ENCODE measurements at regions not wholly inside any gene's neighbourhood (a gene's known extent, or its start where the extent isn't known, plus 50 kb on each side); places are given as distances from the start of the nearest gene placed in this dataset.
A peak's percentile ranks its signal among the peaks of the same experiment; 100 is the strongest.

DNA sequence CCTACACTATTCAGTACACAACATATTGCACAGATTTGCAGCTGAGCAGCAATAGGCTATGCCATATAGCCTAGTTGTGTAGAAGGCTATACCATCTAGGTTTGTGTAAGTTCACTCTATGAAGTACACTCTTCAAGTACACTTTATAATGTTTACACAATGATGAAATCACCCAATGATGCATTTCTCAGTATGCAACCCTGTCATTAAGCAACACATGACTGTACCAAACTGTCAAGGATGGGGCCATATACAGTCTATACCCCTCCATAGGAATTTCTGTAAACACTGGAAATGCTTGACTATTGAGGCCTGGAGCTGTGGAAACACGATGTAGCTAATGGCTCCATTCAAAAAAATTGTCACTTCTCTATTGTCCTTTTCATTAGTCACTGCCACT lies 535.4 kb downstream of the EPM2A start:
- Histone ChIP-seq H3K4me3 (no peak overlapping the region), H3K4me1 (no peaks in the 10 kb centered on the region), H3K27me3 (no peaks in the 10 kb centered on the region), H3K9me3 (no peaks in the 10 kb centered on the region), H3K36me3 (no peaks in the 10 kb centered on the region), H3K27ac (no peak overlapping the region)
- peak; percentile 79 for ATAC-seq
- TF ChIP-seq, protein P1, sequence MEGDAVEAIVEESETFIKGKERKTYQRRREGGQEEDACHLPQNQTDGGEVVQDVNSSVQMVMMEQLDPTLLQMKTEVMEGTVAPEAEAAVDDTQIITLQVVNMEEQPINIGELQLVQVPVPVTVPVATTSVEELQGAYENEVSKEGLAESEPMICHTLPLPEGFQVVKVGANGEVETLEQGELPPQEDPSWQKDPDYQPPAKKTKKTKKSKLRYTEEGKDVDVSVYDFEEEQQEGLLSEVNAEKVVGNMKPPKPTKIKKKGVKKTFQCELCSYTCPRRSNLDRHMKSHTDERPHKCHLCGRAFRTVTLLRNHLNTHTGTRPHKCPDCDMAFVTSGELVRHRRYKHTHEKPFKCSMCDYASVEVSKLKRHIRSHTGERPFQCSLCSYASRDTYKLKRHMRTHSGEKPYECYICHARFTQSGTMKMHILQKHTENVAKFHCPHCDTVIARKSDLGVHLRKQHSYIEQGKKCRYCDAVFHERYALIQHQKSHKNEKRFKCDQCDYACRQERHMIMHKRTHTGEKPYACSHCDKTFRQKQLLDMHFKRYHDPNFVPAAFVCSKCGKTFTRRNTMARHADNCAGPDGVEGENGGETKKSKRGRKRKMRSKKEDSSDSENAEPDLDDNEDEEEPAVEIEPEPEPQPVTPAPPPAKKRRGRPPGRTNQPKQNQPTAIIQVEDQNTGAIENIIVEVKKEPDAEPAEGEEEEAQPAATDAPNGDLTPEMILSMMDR (IDR thresholded peaks at IDR 0.05) = no peak
- intact Hi-C loops (cut with DNase I) = no loop called here
- no peak for DNase-seq

DNA sequence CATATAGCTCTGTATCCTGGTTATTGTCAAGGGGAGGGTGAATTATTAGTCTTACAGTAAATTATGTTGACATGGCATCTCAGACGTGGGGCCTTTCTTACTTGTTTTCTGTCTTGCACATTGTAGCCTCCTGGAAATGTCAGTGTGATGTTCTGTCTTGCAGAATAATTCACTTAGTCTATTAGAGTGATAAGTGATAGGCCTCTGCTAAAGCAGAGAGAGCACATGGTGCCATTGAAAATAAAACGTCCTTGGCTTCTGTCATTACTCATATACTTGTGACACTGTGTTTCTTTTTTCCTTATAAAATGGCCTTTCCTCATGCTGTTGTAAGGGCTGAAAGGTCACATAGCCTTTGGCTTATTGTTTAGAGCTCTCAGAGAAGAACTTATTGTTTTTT lies 531.0 kb downstream of the EPM2A start:
- intact Hi-C loops (cut with DNase I) = no loop called here
- ATAC-seq = no peak

DNA sequence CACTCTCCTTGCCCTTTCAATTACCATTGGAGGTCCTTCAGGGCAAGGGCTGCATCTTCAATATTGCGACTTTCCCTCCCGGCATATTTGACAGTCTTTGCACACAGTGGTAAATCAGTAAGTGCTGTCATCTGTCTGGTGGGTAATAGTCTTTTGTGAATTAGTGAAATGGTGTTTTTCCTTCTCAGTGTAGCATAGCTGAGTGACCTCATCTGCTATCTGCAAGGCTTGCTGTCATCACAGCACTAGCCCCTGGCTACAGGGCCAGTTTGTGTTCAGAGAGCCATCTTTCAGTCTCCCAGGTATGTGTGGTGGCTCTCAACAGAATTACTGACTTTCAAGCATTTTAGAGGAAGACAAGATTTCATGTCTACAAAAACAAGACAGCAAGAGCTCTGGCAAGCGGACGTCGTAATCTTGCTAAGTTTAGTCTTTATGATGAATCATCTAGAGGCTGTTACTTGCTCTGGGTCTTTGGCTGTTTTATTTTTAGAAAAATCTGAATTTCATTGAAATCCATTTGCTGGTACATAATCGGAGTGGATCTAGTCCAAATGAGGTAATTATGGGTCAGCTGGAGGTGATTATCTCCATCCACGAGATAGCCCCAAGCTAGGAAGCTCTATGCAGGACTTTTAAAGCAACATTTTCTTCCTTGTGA lies 528.9 kb downstream of the EPM2A start:
- TF ChIP-seq, protein P1 (IDR thresholded peaks at IDR 0.05) = no peak
- Histone ChIP-seq H3K27ac (no peak overlapping the region), H3K36me3 (no peaks in the 10 kb centered on the region), H3K4me3 (no peak overlapping the region), H3K4me1 (no peaks in the 10 kb centered on the region), H3K9me3 (no peaks in the 10 kb centered on the region), H3K27me3 (no peaks in the 10 kb centered on the region)
- no peak for DNase-seq
- intact Hi-C loops (cut with DNase I) = no loop called here
- no peak for ATAC-seq

More for the DNA sequence above, 531.0 kb downstream of the EPM2A start:
- TF ChIP-seq, protein P1 (IDR thresholded peaks at IDR 0.05) = no peak
- H3K27ac ChIP-seq = no peak overlapping the region
- no peaks in the 10 kb centered on the region for H3K4me1 ChIP-seq
- no peaks in the 10 kb centered on the region for H3K36me3 ChIP-seq
- H3K9me3 ChIP-seq = no peaks in the 10 kb centered on the region
- H3K27me3 ChIP-seq = no peaks in the 10 kb centered on the region
- no peak overlapping the region for H3K4me3 ChIP-seq
- DNase-seq = no peak

DNA sequence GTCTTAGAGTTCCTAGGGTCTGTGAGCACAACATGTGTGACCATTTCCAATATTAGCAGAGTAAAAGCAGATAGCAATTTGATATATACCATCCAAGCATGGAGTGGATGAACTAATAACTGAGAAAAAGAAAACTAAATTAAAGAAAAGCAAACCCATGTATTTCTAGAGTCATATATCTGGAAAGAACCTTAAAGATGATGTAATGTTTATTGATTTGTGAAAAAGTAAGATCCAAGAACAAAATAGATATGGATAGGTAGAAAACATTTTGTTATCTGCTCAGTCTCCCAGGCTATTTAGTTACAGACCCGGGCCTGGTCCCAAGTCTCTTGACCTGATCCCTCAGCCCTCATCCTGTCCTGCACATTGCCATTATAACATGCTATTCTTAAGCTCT lies 526.8 kb downstream of the EPM2A start:
- no peak for ATAC-seq
- intact Hi-C loops (cut with DNase I) = no loop called here

DNA sequence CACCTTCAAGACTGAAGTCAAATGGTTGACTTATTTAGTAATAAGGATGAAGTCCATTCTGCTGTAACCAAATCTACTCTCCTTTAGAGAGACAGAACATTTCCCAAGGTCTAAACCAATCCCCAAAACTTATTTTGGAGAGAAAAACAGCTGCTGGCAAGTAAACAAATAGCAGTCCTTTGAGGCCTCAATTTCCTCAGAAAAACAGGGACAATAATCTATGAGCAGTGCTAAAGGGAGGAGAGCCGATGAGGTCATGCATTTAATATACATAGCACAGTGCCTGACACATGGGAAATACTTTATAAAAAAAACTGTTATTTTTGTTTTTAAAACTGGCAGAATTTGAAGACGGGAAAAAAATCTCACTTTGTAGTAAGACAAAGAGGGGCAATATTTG lies 526.0 kb downstream of the EPM2A start:
- H3K9me3 ChIP-seq = no peaks in the 10 kb centered on the region
- H3K4me1 ChIP-seq = no peaks in the 10 kb centered on the region
- DNase-seq (no peak), ATAC-seq (no peak)
- TF ChIP-seq, protein P1 (IDR thresholded peaks at IDR 0.05) = no peak
- no peak overlapping the region for H3K4me3 ChIP-seq
- H3K27ac ChIP-seq = no peak overlapping the region
- H3K27me3 ChIP-seq = no peaks in the 10 kb centered on the region
- intact Hi-C loops (cut with DNase I) = no loop called here
- H3K36me3 ChIP-seq = no peaks in the 10 kb centered on the region

More for the DNA sequence above, 526.8 kb downstream of the EPM2A start:
- H3K36me3 ChIP-seq = no peaks in the 10 kb centered on the region
- H3K9me3 ChIP-seq = no peaks in the 10 kb centered on the region
- no peaks in the 10 kb centered on the region for H3K4me1 ChIP-seq
- TF ChIP-seq, protein P1 (IDR thresholded peaks at IDR 0.05) = no peak
- no peaks in the 10 kb centered on the region for H3K27me3 ChIP-seq
- H3K27ac ChIP-seq = no peak overlapping the region
- H3K4me3 ChIP-seq = no peak overlapping the region
- DNase-seq = no peak
